ENCODE measurements at regions not wholly inside any gene's neighbourhood (a gene's known extent, or its start where the extent isn't known, plus 50 kb on each side); places are given as distances from the start of the nearest gene placed in this dataset.

GRCh38 chr3:148585671-148586379, 111.9 kb upstream of the AGTR1 start:
- TF ChIP-seq POLR2AphosphoS5 (IDR thresholded peaks at IDR 0.05; ENCODE audit: low read depth, low read length): no peak
- no peak for TF ChIP-seq TAF1 (IDR thresholded peaks at IDR 0.05; ENCODE audit: low read depth, low read length)
- TF ChIP-seq POLR2A (IDR thresholded peaks at IDR 0.05; ENCODE audit: low read depth, low read length): no peak
- no peak for TF ChIP-seq SPI1 (IDR thresholded peaks at IDR 0.05; ENCODE audit: low read depth, low read length)
- TF ChIP-seq POU2F2 (IDR thresholded peaks at IDR 0.05; ENCODE audit: low read depth, low read length): no peak

All from GM12891 (cell line).